DMS153 treated with DMSO at 0.1 percent for 48 hours (cell line): ENCODE measurements at regions not wholly inside any gene's neighbourhood (a gene's known extent, or its start where the extent isn't known, plus 50 kb on each side); places are given as distances from the start of the nearest gene placed in this dataset.
A peak's percentile ranks its signal among the peaks of the same experiment; 100 is the strongest.
"Not testable (repeated sequence)": the region's sequence is repeated elsewhere in the genome, so short reads cannot be mapped to it uniquely, and the experiment has no call there.

Experiments
- DNase-seq: peaks from one replicate; lab custom pipeline; 2025; ENCODE audit not compliant: unreplicated experiment; lab: John Stamatoyannopoulos, UW

GRCh38 chr12:13404631-13405473 is 208.3 kb downstream of the EMP1 start:
- DNase-seq = no peak

- DNase-seq = no peak
Measured at GRCh38 chr12:13404111-13404628, 207.6 kb downstream of the EMP1 start.

- DNase-seq = not testable (repeated sequence)
Measured at GRCh38 chr12:13391375-13391774, 194.8 kb downstream of the EMP1 start.

GRCh38 chr12:13390918-13391317 is 194.4 kb downstream of the EMP1 start:
- DNase-seq = no peak

GRCh38 chr12:13390381-13390861 is 193.9 kb downstream of the EMP1 start:
- DNase-seq = peak; percentile 95

GRCh38 chr12:13387101-13387500 is 190.6 kb downstream of the EMP1 start:
- DNase-seq = no peak

- DNase-seq = no peak
Measured at GRCh38 chr12:13386323-13387039, 190.0 kb downstream of the EMP1 start.

GRCh38 chr12:13383379-13383778 is 186.9 kb downstream of the EMP1 start:
- DNase-seq = no peak

- no peak for DNase-seq
Measured at GRCh38 chr12:13380297-13380696, 183.8 kb downstream of the EMP1 start.

GRCh38 chr12:13379531-13380188 is 183.1 kb downstream of the EMP1 start:
- DNase-seq = no peak

- no peak for DNase-seq
Measured at GRCh38 chr12:13377698-13378097, 181.2 kb downstream of the EMP1 start.

- no peak for DNase-seq
Measured at GRCh38 chr12:13376610-13377373, 180.3 kb downstream of the EMP1 start.

- no peak for DNase-seq
Measured at GRCh38 chr12:13375583-13376345, 179.2 kb downstream of the EMP1 start.

GRCh38 chr12:13374793-13375192 is 178.3 kb downstream of the EMP1 start:
- no peak for DNase-seq

- DNase-seq = no peak
Measured at GRCh38 chr12:13373803-13374202, 177.3 kb downstream of the EMP1 start.

- DNase-seq = no peak
Measured at GRCh38 chr12:13373131-13373530, 176.6 kb downstream of the EMP1 start.

GRCh38 chr12:13372386-13372785 is 175.9 kb downstream of the EMP1 start:
- DNase-seq = no peak

- DNase-seq = no peak
Measured at GRCh38 chr12:13371797-13372196, 175.3 kb downstream of the EMP1 start.

GRCh38 chr12:13371367-13371766 is 174.8 kb downstream of the EMP1 start:
- no peak for DNase-seq

GRCh38 chr12:13369474-13370056 is 173.0 kb downstream of the EMP1 start:
- DNase-seq = no peak
